CD4-positive, alpha-beta memory T cell (primary cell): ENCODE measurements at regions not wholly inside any gene's neighbourhood (a gene's known extent, or its start where the extent isn't known, plus 50 kb on each side); places are given as distances from the start of the nearest gene placed in this dataset.
A peak's percentile ranks its signal among the peaks of the same experiment; 100 is the strongest.

ENCODE experiments used
- CTCF ChIA-PET: fragments of 350-600 bp; sonication (Branson Sonifier 250); formaldehyde crosslinking; loops from one replicate; lab custom pipeline; 2021; ENCODE audit warnings: inconsistent platforms; ENCODE audit not compliant: partially characterized antibody; lab: Charles Lee
- POLR2A ChIA-PET: fragments of 350-600 bp; sonication (Branson Sonifier 250); formaldehyde crosslinking; loops from one replicate; lab custom pipeline; 2021; ENCODE audit not compliant: partially characterized antibody; lab: Charles Lee
- DNase-seq, 5 donors: peaks; one replicate each; pipeline versions ENCODE4 v3.0.0 to v3.0.0-alpha.2; 2020 to 2022; ENCODE audit warnings: mixed read lengths in 1 of 5
- H3K27ac ChIP-seq: one replicate; pipeline ENCODE4 v1.7.0; 2013; ENCODE audit warnings: low read depth, low read length
- H3K27me3 ChIP-seq: 2 replicates; pipeline ENCODE4 v1.7.0; 2013; ENCODE audit warnings: mild to moderate bottlenecking, low read length, moderate library complexity; ENCODE audit not compliant: insufficient read depth
- H3K36me3 ChIP-seq: 2 replicates; pipeline ENCODE4 v1.7.0; 2013; ENCODE audit warnings: mild to moderate bottlenecking, low read length, moderate library complexity; ENCODE audit not compliant: insufficient read depth
- H3K4me1 ChIP-seq: 2 replicates; pipeline ENCODE4 v1.7.0; 2013; ENCODE audit warnings: mild to moderate bottlenecking, low read length, moderate library complexity; ENCODE audit not compliant: insufficient read depth
- H3K4me3 ChIP-seq, 2 donors: one replicate each; pipeline ENCODE4 v1.7.0; 2013; ENCODE audit warnings: low read length in 2 of 2, mild to moderate bottlenecking in 1 of 2
- H3K9me3 ChIP-seq, 2 donors: one replicate each; pipeline ENCODE4 v1.7.0; 2013; ENCODE audit warnings: low read length in 2 of 2, control low read depth in 1 of 2; ENCODE audit not compliant: control insufficient read depth in 1 of 2
- H3K27ac Mint-ChIP-seq, 7 donors: one replicate each; pipeline ENCODE4 v1.8.0; 2020 to 2021; ENCODE audit warnings: mixed read lengths in 7 of 7, mild to moderate bottlenecking in 6 of 7, inconsistent platforms in 3 of 7, moderate library complexity in 3 of 7
- H3K27me3 Mint-ChIP-seq, 2 donors: one replicate each; pipeline ENCODE4 v1.8.0; 2020 to 2021; ENCODE audit warnings: mixed read lengths in 2 of 2
- H3K36me3 Mint-ChIP-seq, 2 donors: one replicate each; pipeline ENCODE4 v1.8.0; 2020 to 2021; ENCODE audit warnings: mixed read lengths in 2 of 2, inconsistent platforms in 1 of 2, mild to moderate bottlenecking in 1 of 2
- H3K4me1 Mint-ChIP-seq, 4 donors: one replicate each; pipeline ENCODE4 v1.8.0; 2020 to 2021; ENCODE audit warnings: mixed read lengths in 4 of 4, mild to moderate bottlenecking in 1 of 4
- H3K4me3 Mint-ChIP-seq, 8 donors: one replicate each; pipeline ENCODE4 v1.8.0; 2020 to 2021; ENCODE audit warnings: mixed read lengths in 8 of 8, mild to moderate bottlenecking in 7 of 8, moderate library complexity in 6 of 8, inconsistent platforms in 3 of 8
- H3K9me3 Mint-ChIP-seq, 8 donors: one replicate each; pipeline ENCODE4 v1.8.0; 2020 to 2021; ENCODE audit warnings: mixed read lengths in 8 of 8, mild to moderate bottlenecking in 5 of 8, inconsistent platforms in 3 of 8, moderate library complexity in 1 of 8
- intact Hi-C: fragments of 100-400 bp; cut with micrococcal nuclease; formaldehyde crosslinking; loops from one replicate; pipeline ENCODE4 v1.15.1; 2023

DNA sequence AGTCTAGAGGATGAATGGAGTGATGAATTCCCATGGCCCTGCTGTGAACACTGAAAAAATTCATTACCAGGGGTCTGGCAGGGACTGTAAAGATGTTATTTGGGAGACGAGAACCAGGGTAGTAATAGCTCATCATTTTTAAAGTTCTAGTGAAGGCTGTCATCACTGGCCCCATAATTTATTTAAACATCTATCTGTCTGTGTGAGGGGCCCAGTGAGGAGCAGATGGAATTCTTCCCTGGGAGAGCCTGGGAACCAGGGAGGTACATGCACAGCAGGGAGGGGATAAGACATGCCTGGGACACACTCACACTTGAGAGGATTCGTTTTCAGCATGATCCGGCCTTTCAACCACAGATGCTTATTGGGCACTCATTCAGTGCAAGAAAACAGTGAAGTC, 162.0 kb downstream of the PDGFRA start:
- H3K9me3 ChIP-seq, result peaks cover 0 to 4% of the 10 kb centered on the region in 2 donors
- no peaks in the 10 kb centered on the region for H3K27me3 ChIP-seq
- Mint-ChIP-seq H3K4me1 (no peaks in the 10 kb centered on the region), H3K27me3 (peaks cover 0 to 2% of the 10 kb centered on the region in 2 donors), H3K4me3 (no peak overlapping the region), H3K9me3 (peaks cover 0 to 5% (median 0%) of the 10 kb centered on the region in 8 donors), H3K27ac (no peak overlapping the region), H3K36me3 (no peaks in the 10 kb centered on the region)
- CTCF ChIA-PET, result no interaction called here
- POLR2A ChIA-PET, result no interaction called here
- intact Hi-C loops, result no loop called here
- no peak overlapping the region for H3K4me3 ChIP-seq
- H3K4me1 ChIP-seq, result no peaks in the 10 kb centered on the region
- DNase-seq, result no peak
- H3K36me3 ChIP-seq, result no peaks in the 10 kb centered on the region
- no peak overlapping the region for H3K27ac ChIP-seq

DNA sequence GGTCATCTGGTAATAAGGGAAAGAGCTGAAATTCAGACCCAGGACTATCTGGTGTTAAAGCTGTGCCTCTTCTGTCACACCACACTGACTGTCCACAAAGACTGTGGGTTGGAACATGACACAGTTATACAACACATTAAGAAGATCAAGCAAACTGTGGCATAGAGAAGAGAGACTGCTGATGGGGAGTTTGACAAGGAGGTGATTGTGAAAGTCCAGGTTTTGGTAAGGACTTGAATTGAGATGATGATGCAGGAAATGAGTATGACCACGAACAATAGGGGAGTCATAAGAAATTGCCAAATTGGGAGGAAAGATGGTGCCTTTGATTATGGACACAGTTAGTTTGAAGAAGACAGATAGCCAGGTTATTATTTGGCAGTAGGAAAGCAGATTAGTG, 163.4 kb downstream of the PDGFRA start:
- Mint-ChIP-seq H3K27ac (peak overlapping the region in 1 of 7 donors; percentile 7), H3K36me3 (no peaks in the 10 kb centered on the region), H3K4me1 (no peaks in the 10 kb centered on the region), H3K27me3 (peaks cover 0 to 2% of the 10 kb centered on the region in 2 donors), H3K9me3 (peaks cover 0 to 5% (median 0%) of the 10 kb centered on the region in 8 donors), H3K4me3 (no peak overlapping the region)
- H3K4me1 ChIP-seq, result no peaks in the 10 kb centered on the region
- ChIA-PET CTCF (no interaction called here), POLR2A (no interaction called here)
- no peaks in the 10 kb centered on the region for H3K27me3 ChIP-seq
- intact Hi-C loops, result no loop called here
- no peaks in the 10 kb centered on the region for H3K36me3 ChIP-seq
- no peak overlapping the region for H3K4me3 ChIP-seq
- DNase-seq, result no peak
- no peak overlapping the region for H3K27ac ChIP-seq
- no peaks in the 10 kb centered on the region for H3K9me3 ChIP-seq

DNA sequence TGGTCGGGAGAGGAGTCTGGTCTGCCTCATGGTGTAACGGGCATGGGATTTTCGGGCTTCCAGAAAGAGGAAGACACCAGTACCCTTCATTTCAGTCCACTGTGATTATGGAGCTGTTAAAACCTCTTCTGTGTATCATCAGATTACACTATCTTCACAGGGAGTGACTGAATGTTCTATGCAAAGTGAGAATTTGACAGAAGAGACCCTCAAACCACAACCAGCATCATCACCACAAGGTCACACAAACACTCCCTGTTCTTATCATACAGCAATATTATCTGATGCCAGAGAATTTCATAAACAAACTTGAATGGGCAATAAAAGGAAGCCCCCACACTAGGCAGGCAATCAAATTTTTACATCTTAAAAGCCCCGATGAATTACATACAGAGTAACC, 164.2 kb downstream of the PDGFRA start:
- no peak overlapping the region for H3K27ac ChIP-seq
- ChIA-PET CTCF (no interaction called here), POLR2A (no interaction called here)
- Mint-ChIP-seq H3K27ac (no peak overlapping the region), H3K4me3 (no peak overlapping the region), H3K4me1 (no peaks in the 10 kb centered on the region), H3K27me3 (peaks cover 0 to 2% of the 10 kb centered on the region in 2 donors), H3K36me3 (no peaks in the 10 kb centered on the region), H3K9me3 (peaks cover 0 to 5% (median 0%) of the 10 kb centered on the region in 8 donors)
- intact Hi-C loops, result no loop called here
- DNase-seq, result no peak
- no peak overlapping the region for H3K4me3 ChIP-seq
- H3K9me3 ChIP-seq, result no peaks in the 10 kb centered on the region
- H3K27me3 ChIP-seq, result no peaks in the 10 kb centered on the region
- no peaks in the 10 kb centered on the region for H3K36me3 ChIP-seq
- no peaks in the 10 kb centered on the region for H3K4me1 ChIP-seq

DNA sequence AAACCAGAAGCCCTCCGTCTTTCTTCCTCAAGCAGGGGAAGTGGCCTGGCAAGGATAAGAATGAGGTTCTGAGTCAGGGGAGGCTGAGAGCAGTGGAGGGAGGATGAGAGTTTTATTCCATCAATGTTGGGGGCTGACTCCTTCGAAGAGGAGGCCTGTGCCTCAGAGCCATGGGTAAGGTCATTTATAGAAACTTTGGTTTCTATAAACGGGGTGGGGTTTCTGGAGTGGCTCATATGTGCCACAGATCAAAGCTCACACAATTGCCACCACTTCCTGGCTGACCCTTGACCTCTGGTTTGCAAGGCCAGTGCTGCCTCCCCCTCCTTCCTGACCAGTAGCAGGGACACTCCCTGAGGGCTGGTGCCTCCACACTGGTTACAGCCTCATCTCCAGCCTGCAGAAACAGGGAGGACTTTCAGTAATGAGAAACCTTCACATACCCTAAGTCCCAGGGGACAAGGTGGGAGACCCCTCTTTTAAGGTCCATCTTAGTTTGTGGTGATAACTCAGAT, 166.0 kb downstream of the PDGFRA start:
- ChIA-PET POLR2A (no interaction called here), CTCF (no interaction called here)
- Mint-ChIP-seq H3K27me3 (peaks cover 0 to 2% of the 10 kb centered on the region in 2 donors), H3K27ac (no peak overlapping the region), H3K4me3 (no peak overlapping the region), H3K36me3 (no peaks in the 10 kb centered on the region), H3K4me1 (no peaks in the 10 kb centered on the region), H3K9me3 (peaks cover 0 to 4% (median 0%) of the 10 kb centered on the region in 8 donors)
- Histone ChIP-seq H3K27me3 (no peaks in the 10 kb centered on the region), H3K4me1 (no peaks in the 10 kb centered on the region), H3K9me3 (no peaks in the 10 kb centered on the region), H3K4me3 (no peak overlapping the region), H3K27ac (no peak overlapping the region), H3K36me3 (no peaks in the 10 kb centered on the region)
- intact Hi-C loops, result no loop called here
- no peak for DNase-seq

GRCh38 chr4:54400188-54400587, 171.1 kb downstream of the PDGFRA start:
- H3K4me1 Mint-ChIP-seq, result no peaks in the 10 kb centered on the region
- H3K4me3 Mint-ChIP-seq, result no peak overlapping the region

GRCh38 chr4:54400802-54401201, 171.7 kb downstream of the PDGFRA start:
- intact Hi-C loops, result no loop called here
- peaks cover 0 to 4% (median 0%) of the 10 kb centered on the region in 8 donors for H3K9me3 Mint-ChIP-seq
- ChIA-PET CTCF (no interaction called here), POLR2A (no interaction called here)
- no peaks in the 10 kb centered on the region for H3K4me1 Mint-ChIP-seq
- H3K36me3 Mint-ChIP-seq, result no peaks in the 10 kb centered on the region
- no peak for DNase-seq
- no peak overlapping the region for H3K4me3 ChIP-seq
- H3K4me3 Mint-ChIP-seq, result no peak overlapping the region
- no peak overlapping the region for H3K27ac Mint-ChIP-seq
- H3K36me3 ChIP-seq, result no peaks in the 10 kb centered on the region
- no peaks in the 10 kb centered on the region for H3K4me1 ChIP-seq
- no peak overlapping the region for H3K27ac ChIP-seq
- no peaks in the 10 kb centered on the region for H3K27me3 ChIP-seq
- H3K27me3 Mint-ChIP-seq, result no peaks in the 10 kb centered on the region
- H3K9me3 ChIP-seq, result no peaks in the 10 kb centered on the region

More at GRCh38 chr4:54400188-54400587, 171.1 kb downstream of the PDGFRA start:
- Histone ChIP-seq H3K27me3 (no peaks in the 10 kb centered on the region), H3K27ac (no peak overlapping the region), H3K4me3 (no peak overlapping the region), H3K36me3 (no peaks in the 10 kb centered on the region), H3K9me3 (no peaks in the 10 kb centered on the region), H3K4me1 (no peaks in the 10 kb centered on the region)
- no peak for DNase-seq
- Mint-ChIP-seq H3K9me3 (peaks cover 0 to 4% (median 0%) of the 10 kb centered on the region in 8 donors), H3K36me3 (no peaks in the 10 kb centered on the region), H3K27ac (no peak overlapping the region), H3K27me3 (no peaks in the 10 kb centered on the region)
- intact Hi-C loops, result no loop called here
- ChIA-PET POLR2A (no interaction called here), CTCF (no interaction called here)

GRCh38 chr4:54402880-54403480, 173.9 kb downstream of the PDGFRA start:
- Histone ChIP-seq H3K27ac (no peak overlapping the region), H3K27me3 (no peaks in the 10 kb centered on the region), H3K4me3 (no peak overlapping the region), H3K4me1 (no peaks in the 10 kb centered on the region), H3K36me3 (no peaks in the 10 kb centered on the region), H3K9me3 (no peaks in the 10 kb centered on the region)
- Mint-ChIP-seq H3K9me3 (peaks cover 0 to 4% (median 0%) of the 10 kb centered on the region in 8 donors), H3K4me3 (no peak overlapping the region), H3K27ac (no peak overlapping the region), H3K36me3 (no peaks in the 10 kb centered on the region), H3K4me1 (no peaks in the 10 kb centered on the region), H3K27me3 (no peaks in the 10 kb centered on the region)
- intact Hi-C loops, result no loop called here
- no peak for DNase-seq
- CTCF ChIA-PET, result no interaction called here
- POLR2A ChIA-PET, result no interaction called here
